GM19238 (cell line): ENCODE measurements at regions not wholly inside any gene's neighbourhood (a gene's known extent, or its start where the extent isn't known, plus 50 kb on each side); places are given as distances from the start of the nearest gene placed in this dataset.
"Not testable (repeated sequence)": the region's sequence is repeated elsewhere in the genome, so short reads cannot be mapped to it uniquely, and the experiment has no call there.

Source experiments
- DNase-seq: peaks from one replicate; pipeline ENCODE4 v3.0.0; 2011; ENCODE audit warnings: low spot score; ENCODE audit not compliant: insufficient read length

DNA sequence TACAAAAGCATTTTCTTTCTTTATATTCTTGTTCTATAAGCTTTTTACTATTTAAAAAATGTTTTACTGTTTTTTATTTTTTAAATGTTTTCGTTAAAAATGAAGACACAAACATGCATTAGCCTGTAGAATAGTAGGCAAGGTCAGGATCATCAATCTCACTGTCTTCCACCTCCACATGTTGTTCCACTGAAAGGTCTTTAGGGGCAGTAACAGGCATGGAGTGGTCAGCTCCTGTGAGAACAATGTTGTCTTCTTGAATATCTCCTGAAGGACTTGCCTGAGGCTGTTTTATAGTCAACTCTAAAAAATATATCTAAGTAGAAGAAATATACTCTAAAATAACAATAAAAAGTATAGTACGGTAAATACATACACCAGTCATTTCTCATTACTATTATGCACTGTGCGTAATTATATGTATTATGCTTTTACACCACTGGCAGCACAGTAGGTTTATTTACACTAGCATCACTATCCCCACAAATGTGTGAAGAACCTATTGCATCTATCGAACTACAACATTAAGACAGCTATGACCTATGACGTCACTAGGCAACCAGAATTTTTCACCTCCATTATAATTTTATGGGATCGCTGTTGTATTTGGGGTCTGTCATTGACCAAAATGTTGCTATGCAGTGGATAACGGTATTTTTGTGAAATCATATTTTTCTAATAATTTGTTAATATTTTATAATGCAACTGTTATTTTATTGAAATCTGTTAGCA lies 764.3 kb downstream of the METTL4 start:
- DNase-seq: no peak

DNA sequence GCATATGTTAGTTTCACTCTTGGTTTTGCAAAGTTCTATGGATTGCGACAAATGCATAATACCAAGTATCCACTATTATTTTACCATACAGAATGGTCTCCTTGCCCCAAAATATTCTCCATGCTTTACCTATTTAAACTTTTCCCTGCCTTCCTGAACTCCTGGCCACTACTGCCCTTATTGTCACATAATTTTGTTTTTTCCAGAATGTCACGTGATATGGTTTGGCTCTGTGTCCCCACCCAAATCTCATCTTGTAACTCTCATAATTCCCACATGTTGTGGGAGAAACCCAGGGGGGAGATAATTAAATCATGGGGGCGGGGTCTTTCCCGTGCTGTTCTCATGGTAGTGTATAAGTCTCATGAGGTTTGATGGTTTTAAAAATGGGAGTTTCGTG lies 760.0 kb downstream of the METTL4 start:
- DNase-seq: no peak

DNA sequence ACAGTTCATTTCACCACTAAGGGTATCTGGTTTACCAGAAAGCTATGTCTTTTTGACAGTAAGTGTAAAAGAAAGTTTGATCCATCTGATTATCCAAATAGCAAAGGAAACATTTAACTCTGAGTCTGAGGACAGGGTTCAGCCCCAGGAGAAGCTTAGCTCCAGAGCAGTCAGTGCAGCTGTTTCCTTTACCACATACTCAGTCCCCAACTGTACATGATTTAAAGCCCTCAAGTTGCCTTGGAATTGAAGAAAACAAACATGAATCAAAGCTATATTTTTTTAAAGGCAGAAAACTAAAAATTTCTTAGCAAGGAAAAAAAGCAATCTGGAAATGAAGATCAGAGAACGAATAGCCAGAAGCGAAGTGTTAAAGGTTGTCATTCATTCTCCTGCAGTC lies 746.0 kb downstream of the METTL4 start:
- DNase-seq: no peak

DNA sequence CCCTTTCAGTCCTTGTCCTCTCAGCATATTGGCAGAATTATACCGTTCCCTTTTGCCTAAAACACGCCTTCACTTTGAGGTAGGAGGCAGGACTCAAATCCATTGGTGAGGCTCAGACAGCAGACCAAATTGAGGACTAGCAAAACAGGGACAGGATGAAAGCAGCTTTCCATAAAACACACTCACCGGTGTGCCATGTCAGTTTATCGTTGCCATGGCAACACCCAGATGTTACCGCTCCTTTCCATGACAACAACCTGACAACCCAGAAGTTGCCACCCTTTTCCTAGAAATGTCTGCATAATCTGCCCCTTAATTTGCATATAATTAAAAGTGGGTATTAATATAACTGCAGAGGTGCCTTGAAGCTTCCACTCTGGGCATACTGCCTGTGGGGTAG lies 730.4 kb downstream of the METTL4 start:
- no peak for DNase-seq

DNA sequence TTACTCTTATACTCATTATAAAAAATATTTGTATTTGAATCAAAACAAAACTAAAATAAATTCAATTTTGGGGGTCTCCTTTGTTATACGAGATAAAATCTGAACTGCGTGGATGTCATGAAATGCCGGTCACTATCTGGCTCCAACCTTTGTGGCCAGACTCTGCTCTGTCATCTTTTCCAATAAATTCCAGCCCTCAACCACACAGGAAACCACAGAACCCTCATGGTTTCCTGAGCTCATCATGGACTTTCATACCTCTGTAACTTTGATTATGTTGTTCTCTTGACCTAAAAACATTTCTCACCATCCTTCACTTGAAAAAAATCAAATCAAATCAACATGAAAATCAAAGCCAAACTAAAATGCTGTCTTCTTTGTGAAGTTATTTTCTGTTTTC lies 724.7 kb downstream of the METTL4 start:
- no peak for DNase-seq

DNA sequence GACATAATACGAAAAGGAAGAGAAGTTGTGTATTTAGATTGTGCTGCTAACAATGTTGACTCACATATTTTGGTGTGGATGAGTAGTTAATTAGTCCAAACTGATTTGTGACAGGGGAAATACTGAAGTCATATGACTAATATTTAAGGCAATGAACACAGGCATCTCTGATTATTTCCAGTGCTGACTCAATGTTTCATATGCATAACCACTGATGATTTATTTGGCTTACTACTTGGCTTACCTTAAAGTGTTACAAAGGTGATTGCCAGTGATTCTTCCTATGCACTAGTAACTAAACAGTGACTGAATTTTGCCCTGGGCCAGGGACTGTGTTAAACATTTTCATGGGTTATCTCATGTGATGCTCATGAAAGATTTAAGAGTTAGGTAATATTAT lies 722.6 kb downstream of the METTL4 start:
- DNase-seq: no peak

DNA sequence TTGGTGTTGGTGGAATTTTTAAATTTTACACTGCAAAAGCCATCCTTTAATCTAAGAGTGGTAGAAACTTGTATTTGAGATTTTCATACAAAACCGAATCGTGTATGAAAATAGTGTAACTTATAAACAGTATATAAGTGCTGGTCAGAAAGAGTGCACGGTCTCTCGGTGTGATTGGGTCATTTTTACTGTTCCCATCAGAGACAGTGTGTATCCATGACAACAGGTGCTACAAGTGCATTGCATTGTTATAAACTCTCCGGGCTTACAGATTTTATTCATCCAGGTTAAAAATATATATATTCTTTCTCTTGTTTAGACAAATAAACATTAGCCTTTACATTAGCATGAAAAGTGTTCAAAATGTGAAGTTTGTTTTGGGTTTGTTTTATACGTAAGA lies 721.9 kb downstream of the METTL4 start:
- no peak for DNase-seq

DNA sequence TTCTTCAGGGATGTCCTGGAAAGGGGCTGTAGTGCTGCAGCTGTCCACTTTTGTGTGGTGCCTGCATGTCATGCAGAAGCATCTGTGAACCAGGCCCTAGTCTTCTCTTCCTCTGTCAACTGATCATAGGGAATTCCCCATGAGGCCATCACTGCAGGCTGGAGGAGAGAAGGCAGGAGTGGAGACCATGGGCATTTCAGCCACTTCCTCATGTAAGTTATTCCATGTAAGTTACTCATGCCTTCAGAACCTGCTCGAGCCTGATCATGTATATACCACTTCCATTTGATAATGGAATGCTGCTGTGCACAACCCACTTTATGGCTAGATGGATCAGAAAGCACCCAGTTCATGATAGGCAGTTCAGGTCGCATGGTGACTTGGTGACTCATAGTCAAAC lies 714.0 kb downstream of the METTL4 start:
- not testable (repeated sequence) for DNase-seq

DNA sequence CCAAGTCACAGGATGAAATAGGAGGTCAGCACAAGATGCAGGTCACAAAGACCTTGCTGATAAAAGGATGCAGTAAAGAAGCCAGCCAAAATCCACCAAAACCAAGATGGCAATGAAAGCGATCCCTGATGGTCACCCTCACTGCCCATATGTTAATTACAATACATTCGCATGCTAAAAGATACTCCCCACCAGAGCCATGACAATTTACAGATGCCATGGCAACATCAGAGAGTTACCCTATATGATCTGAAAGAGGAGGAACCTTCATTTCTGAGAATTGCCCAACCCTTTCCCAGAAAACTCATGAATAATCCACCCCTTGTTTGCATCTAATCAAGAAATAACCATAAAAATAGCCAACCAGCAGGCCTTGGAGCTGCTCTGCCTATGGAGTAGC lies 709.8 kb downstream of the METTL4 start:
- no peak for DNase-seq

DNA sequence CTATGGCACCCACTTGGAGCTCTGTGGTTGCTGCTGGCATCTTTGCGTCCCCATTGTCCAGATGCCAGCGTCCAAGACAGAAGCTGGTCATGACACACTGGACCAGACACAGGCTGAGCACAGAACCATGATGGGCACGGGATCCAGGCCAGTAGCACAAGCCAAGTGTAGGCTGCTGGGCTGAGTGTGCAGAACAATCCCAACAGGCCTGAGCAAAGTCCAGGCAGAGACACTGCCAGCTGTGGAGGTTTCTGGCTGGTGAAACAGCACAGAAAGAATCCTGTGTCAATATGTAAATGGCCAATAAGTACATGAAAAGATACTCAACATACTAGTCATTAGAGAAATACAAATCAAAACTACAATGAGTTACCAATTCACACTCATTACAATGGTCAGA lies 705.4 kb downstream of the METTL4 start:
- DNase-seq: no peak

DNA sequence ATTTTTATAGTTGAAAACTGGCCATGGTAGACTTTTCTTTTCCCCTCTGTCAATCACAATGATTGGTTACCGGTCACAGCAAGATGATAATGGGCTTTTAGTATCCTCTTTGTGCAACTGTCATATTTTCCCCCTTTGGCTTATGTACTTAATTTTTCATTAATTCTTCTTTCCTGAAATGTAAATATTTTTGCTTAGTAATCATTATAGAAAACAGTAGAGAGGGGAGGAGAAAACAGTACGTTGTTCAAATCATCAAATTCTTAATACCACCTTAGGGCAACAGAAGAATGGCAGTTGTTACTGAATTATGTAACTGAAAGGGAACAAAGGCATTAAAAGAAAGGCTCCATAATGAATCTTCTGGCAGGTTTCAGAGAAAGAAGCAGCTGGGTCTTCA lies 699.0 kb downstream of the METTL4 start:
- DNase-seq: no peak

DNA sequence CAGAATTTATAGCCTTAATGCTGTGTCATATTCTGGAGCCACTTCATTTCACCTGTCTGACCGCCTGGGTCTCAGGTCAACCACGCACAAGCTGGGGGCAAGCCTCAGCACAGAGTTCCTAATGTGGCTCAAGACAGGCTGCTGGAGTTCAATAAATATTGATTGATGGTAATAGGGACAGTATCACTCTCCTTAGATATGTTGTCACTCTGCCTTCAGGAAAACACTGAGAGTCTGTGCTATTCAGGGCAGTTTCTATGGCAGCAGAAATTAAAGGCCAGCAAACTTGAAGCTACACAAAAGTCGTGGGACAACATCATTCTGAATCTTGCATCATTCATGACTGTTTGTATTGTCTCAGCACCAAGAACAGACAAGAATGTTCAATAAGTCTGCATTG lies 696.1 kb downstream of the METTL4 start:
- DNase-seq: no peak

DNA sequence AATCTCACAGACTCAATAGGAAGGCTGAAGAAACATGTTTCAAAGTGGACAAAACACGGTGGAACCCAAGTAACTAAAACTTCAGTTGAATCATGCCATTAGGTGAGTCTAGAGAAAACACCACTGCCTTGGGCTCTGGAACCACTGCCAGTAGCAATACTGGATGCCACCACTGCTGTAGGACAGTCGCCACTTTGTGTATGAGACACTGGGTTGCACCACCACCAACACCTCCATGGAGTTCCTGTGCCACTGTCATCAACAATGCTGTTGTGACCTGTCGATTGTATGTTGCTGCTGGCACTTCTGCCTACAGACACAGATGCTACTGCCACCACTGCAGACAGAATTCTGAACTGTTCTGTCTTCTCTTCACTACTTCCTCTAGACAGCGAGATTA lies 686.7 kb downstream of the METTL4 start:
- DNase-seq: no peak

DNA sequence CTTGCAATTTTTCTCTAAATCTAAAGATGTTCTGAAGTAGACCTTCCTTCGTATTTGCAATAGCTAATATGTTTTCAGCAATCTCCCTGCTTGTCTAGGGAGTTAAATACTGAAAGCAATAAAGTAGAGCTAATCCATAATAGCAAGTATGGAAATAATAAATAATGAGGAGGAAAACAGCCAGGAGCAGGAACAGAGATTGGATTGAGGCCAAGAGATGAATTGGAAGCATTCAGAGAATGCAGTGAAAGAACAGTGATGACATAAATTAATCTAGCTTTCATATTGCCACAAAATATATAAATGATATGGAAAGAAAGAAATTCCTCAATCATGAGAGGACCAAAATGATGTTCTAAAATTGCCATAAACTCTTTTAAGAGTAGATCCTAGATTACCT lies 679.7 kb downstream of the METTL4 start:
- no peak for DNase-seq

DNA sequence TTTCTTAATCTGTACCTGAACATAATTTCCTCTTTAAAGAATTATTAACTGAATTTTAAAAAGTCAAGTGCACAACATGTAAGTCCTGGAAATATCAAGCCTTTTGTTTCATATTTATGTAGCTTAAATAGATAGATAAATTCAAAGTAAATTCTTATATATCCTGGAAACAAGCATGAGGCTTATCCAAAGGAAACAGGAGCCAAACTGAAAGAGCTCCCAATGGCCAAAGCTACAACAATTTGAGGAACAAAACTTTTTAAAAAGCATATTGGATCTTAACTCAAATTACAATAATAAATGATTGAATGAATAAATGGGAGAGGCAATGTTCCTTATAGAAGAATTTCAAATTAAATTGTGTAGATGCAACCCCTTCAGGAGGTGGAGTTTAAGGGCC lies 679.1 kb downstream of the METTL4 start:
- DNase-seq: no peak

DNA sequence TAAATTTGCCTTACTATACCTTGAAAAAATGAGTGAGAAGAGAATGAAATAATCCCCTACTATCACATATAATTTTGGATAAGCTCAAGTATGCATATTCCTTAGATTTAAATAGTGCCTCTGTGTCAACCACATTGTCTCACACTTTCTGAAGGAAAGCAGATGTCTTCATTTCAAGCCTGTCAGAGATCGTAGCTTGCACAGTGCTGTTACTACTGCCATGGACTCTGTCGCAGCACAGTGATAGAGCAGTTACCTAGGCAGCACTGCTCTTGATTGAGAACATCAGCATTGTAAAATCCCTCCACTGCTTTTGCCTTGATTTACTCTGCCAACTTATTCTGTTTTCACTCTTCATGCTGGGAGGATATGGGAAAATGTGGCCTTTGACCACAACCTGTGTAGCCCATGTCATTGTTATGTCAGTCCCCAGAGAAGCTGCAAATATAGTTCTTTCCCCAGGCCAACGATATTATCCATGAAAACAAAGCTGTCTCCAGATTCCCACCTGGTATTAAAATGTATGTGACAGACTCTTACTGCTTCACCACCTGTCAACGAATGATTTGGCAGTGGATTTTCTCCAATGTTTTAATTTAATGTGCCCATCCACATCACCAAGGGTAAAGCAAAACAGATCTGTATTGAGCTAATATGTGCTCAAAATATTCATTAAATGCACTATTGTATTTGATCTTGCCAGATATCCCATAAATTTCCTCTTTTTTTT lies 675.7 kb downstream of the METTL4 start:
- DNase-seq: no peak

DNA sequence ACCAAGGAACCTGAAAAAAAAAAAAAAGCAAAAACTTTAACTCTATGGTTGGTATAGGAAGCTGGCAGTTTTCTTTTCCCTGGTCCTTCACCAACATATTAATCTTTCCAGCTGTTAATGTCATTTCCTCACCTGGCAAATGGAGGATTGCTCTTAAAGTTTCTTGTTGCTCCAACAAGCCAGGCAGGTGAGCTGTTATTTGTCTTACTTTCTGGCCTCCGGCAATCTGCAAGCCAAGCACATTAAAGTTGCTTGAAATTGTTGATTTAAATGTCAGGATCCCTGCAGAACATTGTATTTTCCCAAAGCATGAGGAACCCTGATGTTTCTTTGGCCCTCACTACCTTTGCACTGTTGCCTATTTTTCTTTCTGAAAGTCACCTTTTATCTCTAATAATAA lies 664.9 kb downstream of the METTL4 start:
- DNase-seq: no peak

DNA sequence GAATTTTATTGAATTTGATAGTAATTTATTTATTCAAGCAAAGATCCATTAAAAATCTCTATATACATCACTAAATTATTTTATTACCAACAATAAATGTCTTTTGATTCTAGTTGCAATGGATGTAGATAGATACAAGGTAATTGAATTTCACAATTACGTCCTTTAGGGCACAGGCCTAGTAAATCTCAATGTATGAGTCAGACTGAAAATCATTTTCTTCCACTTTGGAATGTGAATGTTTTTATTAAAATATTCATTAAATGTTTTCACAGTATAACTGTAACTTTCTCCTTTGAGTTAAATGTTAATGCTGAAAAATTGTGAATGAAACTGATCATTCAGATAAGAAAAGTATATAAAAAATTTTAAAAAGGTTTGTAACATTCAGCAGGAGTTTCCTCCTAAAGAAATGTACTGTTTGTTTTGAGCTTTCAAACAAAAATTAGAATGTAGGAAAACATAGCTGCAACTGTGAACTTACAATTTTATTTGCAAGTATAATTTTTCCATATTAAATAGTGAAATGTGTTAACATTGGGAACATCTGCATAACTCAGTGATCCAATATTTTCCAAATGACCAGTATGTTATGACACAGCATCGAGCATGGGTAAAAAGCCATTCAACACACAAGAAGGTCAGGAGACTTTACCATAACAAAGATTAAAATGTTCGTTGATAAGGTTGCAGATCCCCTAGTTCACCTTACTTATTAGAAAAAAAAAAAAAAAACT lies 663.7 kb downstream of the METTL4 start:
- DNase-seq: no peak

DNA sequence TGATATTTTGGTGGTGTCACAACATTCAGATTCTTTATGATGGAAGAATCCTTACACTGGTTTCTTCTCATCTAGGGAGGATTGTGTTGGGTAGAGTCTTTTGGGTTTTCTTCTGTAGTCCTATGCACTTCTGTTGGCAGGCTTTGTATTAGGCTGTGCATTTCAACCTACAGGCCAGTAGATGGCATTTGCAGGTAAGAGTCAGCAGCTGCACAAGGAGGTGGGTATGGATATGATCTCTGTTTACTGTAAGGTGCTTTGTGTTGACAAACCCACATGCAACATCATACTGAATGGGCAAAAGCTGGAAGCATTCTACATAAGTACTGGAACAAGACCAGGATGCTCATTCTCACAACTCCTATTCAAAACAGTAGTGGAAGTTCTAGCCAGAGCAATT lies 656.8 kb downstream of the METTL4 start:
- DNase-seq: no peak

DNA sequence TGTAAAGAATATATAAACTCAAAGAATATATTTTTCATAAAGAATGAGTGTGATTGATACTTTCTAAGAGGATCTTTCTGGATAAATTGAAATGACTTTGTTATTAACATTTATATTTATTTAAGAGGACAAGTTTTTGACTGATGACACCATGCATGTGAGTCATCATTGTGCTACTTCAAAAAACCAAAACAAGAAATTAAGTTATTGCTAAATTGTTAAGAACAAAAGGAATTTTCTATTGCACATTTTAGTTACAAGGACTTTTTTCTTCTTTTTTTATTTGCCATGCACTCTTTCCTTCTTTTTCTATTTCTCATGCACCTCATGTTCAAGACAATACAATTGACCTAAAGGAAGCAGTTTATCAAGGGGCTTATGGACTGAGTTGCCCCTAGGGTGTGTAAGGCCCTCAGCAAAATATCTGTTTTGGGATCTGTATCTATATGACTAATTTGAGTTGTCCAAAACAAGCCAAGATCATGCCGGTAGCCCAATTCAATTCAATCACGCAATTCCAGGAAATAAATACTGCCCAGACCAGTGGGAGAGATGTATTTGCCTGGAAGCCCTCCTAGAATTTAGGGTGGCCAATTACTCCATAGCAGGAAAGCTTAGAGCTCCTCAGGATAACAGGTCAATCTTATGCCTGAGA lies 654.3 kb downstream of the METTL4 start:
- no peak for DNase-seq

DNA sequence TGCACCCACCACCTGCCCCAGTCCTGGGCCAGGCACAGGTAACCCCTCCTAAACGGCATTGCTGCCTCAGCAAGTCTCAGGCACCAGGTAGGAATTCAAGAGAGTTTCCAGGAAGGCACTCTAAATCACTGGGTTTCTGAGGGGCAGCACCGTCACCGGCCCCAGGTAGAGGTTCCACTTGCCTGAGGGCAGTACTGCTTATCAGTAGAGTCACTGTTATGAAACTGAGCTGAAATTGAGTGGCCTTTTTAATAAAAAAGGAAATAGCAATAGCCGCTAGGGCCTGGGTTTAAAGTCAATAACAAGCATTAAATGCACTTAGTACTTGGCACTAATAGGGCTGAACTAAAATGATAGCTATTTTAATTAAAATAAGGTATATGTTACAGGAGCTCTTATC lies 653.7 kb downstream of the METTL4 start:
- no peak for DNase-seq

DNA sequence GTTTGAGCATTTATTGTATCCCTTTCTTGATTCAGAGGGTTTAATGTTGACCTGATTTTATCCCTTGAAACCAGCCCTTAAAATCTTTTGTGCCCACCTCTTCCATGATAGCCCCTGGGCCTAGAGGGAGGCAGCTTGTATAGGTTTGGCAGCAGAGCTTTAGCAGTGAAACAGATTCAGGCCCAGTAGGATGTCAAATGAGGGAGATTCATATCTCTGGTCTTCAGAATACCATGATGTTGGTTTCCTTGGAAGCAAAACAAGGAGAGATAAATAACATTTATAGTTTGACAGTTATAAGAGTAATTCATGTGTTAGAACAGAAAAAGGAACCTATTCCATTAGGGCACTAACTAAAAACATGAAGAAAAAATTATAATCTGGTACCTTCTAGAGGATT lies 649.2 kb downstream of the METTL4 start:
- DNase-seq: no peak
